ENCODE measurements at regions not wholly inside any gene's neighbourhood (a gene's known extent, or its start where the extent isn't known, plus 50 kb on each side); places are given as distances from the start of the nearest gene placed in this dataset.

GRCh38 chr2:57862727-57863126 is 183.9 kb upstream of the VRK2 start:
- no peak for TF ChIP-seq EZH2phosphoT487 (IDR thresholded peaks at IDR 0.05; ENCODE audit: insufficient read depth, low read depth)
- TF ChIP-seq EZH2 (IDR thresholded peaks at IDR 0.05; ENCODE audit: insufficient read depth, poor library complexity, severe bottlenecking) = no peak

Measured in GM23248 (cell line).